ENCODE measurements at regions not wholly inside any gene's neighbourhood (a gene's known extent, or its start where the extent isn't known, plus 50 kb on each side); places are given as distances from the start of the nearest gene placed in this dataset.

- CTCF ChIA-PET: interaction anchor here (0.6 kb wide), 1 partner anchor 378 kb away, joined by 3 read pairs; no protein-coding TSS in a partner anchor
- in situ Hi-C loops (cut with HindIII; ENCODE audit: low pct_unique_long_range_greater_than_20kb, low sequenced_read_pairs): no loop called here
Measured at GRCh38 chr17:70317421-70317820, 148.1 kb downstream of the KCNJ2 start.

GRCh38 chr17:70318051-70318450 lies 148.7 kb downstream of the KCNJ2 start:
- TF ChIP-seq POLR2AphosphoS5 (IDR thresholded peaks at IDR 0.05; ENCODE audit: low read depth, low read length) (no peak), REST (IDR thresholded peaks at IDR 0.05; ENCODE audit: insufficient read depth in 1 of 2, low read depth in 2 of 2, low read length in 1 of 2) (no peak), TCF7L2 (IDR thresholded peaks at IDR 0.05; ENCODE audit: low read depth, low read length) (no peak), SIN3A (IDR thresholded peaks at IDR 0.05; ENCODE audit: borderline replicate concordance, insufficient read depth, low read depth, low read length) (no peak)
- TF ChIP-seq, protein P1, sequence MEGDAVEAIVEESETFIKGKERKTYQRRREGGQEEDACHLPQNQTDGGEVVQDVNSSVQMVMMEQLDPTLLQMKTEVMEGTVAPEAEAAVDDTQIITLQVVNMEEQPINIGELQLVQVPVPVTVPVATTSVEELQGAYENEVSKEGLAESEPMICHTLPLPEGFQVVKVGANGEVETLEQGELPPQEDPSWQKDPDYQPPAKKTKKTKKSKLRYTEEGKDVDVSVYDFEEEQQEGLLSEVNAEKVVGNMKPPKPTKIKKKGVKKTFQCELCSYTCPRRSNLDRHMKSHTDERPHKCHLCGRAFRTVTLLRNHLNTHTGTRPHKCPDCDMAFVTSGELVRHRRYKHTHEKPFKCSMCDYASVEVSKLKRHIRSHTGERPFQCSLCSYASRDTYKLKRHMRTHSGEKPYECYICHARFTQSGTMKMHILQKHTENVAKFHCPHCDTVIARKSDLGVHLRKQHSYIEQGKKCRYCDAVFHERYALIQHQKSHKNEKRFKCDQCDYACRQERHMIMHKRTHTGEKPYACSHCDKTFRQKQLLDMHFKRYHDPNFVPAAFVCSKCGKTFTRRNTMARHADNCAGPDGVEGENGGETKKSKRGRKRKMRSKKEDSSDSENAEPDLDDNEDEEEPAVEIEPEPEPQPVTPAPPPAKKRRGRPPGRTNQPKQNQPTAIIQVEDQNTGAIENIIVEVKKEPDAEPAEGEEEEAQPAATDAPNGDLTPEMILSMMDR (IDR thresholded peaks at IDR 0.05): no peak
- no peaks in the 10 kb centered on the region for H3K4me1 ChIP-seq (ENCODE audit: control insufficient read depth, insufficient read depth, low read length)
- ATAC-seq (no peak), DNase-seq (ENCODE audit: low read depth, low spot score) (no peak)
- intact Hi-C loops (cut with micrococcal nuclease; ENCODE audit: unreplicated experiment): no loop called here
- H3K36me3 ChIP-seq (ENCODE audit: control insufficient read depth, insufficient read depth, low read length): no peaks in the 10 kb centered on the region
- H3K9me3 ChIP-seq (ENCODE audit: control insufficient read depth, insufficient read depth, low read depth, low read length): no peaks in the 10 kb centered on the region
- ChIA-PET CTCF (no interaction called here), POLR2A (no interaction called here)
- H3K27me3 ChIP-seq (ENCODE audit: control insufficient read depth, insufficient read depth, low read length): no peaks in the 10 kb centered on the region
- H3K27ac ChIP-seq (ENCODE audit: low read length): no peak overlapping the region
- in situ Hi-C loops (cut with HindIII; ENCODE audit: low pct_unique_long_range_greater_than_20kb, low sequenced_read_pairs): no loop called here
- no peak overlapping the region for H3K4me3 ChIP-seq (ENCODE audit: low read depth in 2 of 2, low read length in 2 of 2)
- no TSS peak for BruUV-seq (replicated peaks)

More at GRCh38 chr17:70317421-70317820, 148.1 kb downstream of the KCNJ2 start:
- Histone ChIP-seq H3K27ac (ENCODE audit: low read length) (no peak overlapping the region), H3K9me3 (ENCODE audit: control insufficient read depth, insufficient read depth, low read depth, low read length) (no peaks in the 10 kb centered on the region), H3K36me3 (ENCODE audit: control insufficient read depth, insufficient read depth, low read length) (no peaks in the 10 kb centered on the region), H3K4me3 (ENCODE audit: low read depth in 2 of 2, low read length in 2 of 2) (no peak overlapping the region), H3K27me3 (ENCODE audit: control insufficient read depth, insufficient read depth, low read length) (no peaks in the 10 kb centered on the region), H3K4me1 (ENCODE audit: control insufficient read depth, insufficient read depth, low read length) (no peaks in the 10 kb centered on the region)
- TF ChIP-seq, protein P1 (IDR thresholded peaks at IDR 0.05): no peak
- TF ChIP-seq POLR2AphosphoS5 (IDR thresholded peaks at IDR 0.05; ENCODE audit: low read depth, low read length) (no peak), REST (IDR thresholded peaks at IDR 0.05; ENCODE audit: insufficient read depth in 1 of 2, low read depth in 2 of 2, low read length in 1 of 2) (no peak), SIN3A (IDR thresholded peaks at IDR 0.05; ENCODE audit: borderline replicate concordance, insufficient read depth, low read depth, low read length) (no peak), TCF7L2 (IDR thresholded peaks at IDR 0.05; ENCODE audit: low read depth, low read length) (no peak)
- ATAC-seq: no peak
- POLR2A ChIA-PET: no interaction called here
- intact Hi-C loops (cut with micrococcal nuclease; ENCODE audit: unreplicated experiment): no loop called here
- no TSS peak for BruUV-seq (replicated peaks)
- DNase-seq (ENCODE audit: low read depth, low spot score): no peak

Data from Panc1 (cell line).